AG09319 (cell line): ENCODE measurements at regions not wholly inside any gene's neighbourhood (a gene's known extent, or its start where the extent isn't known, plus 50 kb on each side); places are given as distances from the start of the nearest gene placed in this dataset.

Experiments
- DNase-seq: peaks from one replicate; pipeline ENCODE4 v3.0.0-alpha.2; 2010; ENCODE audit warnings: low read depth; ENCODE audit errors: extremely low read depth
- CTCF ChIP-seq: IDR thresholded peaks from 2 replicates; pipeline ENCODE4 v1.5.1; 2011; ENCODE audit warnings: low read depth, mild to moderate bottlenecking, inconsistent platforms, low read length, moderate library complexity

DNA sequence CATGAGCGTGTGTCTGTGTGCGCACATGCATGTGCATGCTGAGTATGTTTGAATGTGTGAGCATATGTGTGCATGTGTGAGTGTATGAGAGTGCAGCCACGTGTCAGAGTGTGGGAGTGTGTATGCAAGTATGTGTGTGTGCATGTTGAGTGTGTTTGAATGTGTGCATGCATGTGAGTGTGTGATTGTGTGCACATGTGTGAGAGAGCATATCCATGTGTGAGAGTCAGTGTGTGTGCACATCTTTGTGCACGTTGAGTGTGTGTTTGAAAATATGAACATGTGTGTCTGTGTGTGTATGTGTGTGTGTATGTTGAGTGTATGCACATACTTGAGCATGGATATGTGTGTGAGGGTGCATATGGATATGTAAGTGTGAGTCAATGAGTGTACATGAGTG lies 730.8 kb downstream of the VRK1 start:
- DNase-seq: no peak
- TF ChIP-seq CTCF: no peak

- DNase-seq: no peak
- no peak for TF ChIP-seq CTCF
Measured at GRCh38 chr14:97532052-97532451, 734.9 kb downstream of the VRK1 start.

DNA sequence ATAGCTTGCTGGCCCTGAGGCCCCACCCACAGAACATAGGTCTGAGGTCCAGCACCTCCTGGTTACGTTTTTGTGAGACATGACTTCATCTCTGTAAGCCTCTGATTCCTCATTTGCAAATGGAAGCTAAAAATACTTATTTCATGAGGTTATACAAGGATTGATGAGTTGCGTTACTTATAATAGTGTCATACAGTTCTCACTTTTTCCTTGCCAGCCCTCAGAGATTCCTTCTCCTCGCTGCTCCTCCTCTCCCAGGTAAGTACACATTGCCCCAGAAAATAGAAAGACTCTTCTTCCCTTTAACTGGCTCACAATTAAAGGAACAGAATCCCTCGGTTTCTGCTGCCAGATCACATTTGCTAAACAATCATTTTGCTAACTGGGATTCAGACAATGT lies 739.2 kb downstream of the VRK1 start:
- no peak for TF ChIP-seq CTCF
- no peak for DNase-seq

- no peak for DNase-seq
- TF ChIP-seq CTCF: no peak
Measured at GRCh38 chr14:97538749-97539410, 741.7 kb downstream of the VRK1 start.

DNA sequence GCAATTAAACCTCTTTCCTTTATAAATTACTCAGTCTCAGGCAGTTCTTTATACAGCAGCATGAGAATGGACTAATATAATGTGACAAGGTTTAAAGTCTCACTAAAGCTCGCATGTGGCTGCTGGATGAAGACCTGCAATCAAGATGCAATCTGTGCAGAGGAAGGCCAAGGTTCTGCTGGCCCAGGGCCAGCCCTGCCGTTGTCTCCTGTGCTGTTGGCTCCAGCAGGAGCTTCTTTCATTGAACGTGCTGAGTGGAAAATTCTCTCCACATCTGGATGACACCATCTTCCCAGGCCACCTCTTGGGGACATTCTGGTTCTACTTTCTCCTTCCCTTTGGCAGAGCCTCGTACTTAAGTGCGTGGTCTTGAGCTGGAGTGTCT lies 742.2 kb downstream of the VRK1 start:
- no peak for TF ChIP-seq CTCF
- no peak for DNase-seq

DNA sequence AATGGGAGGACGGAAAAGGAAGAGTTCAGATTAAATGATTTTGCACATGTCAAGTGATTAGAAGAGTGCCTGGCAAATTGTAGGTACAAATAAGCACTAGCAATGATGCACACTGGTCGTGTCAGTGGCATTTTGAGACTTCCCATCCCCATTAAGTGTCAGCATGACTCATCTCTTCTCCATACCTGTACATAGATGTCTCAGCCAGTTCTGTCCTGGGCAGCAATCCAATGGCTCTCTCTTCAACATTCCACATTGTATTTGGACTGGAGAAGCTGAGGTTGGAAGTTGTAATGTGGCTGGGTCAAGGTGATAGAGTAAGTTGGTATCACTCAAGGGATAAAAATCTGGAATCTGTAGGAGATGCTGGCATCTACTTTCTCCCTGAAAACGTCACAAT lies 742.7 kb downstream of the VRK1 start:
- TF ChIP-seq CTCF: no peak
- DNase-seq: no peak

GRCh38 chr14:97543221-97543620 lies 746.0 kb downstream of the VRK1 start:
- no peak for TF ChIP-seq CTCF
- no peak for DNase-seq
